Activated CD4-positive, alpha-beta T cell treated with anti-CD3 and anti-CD28 coated beads for 1 hour (primary cell): ENCODE measurements at regions not wholly inside any gene's neighbourhood (a gene's known extent, or its start where the extent isn't known, plus 50 kb on each side); places are given as distances from the start of the nearest gene placed in this dataset.
"Not testable (repeated sequence)": the region's sequence is repeated elsewhere in the genome, so short reads cannot be mapped to it uniquely, and the experiment has no call there.

Experiments
- DNase-seq: peaks from one replicate; pipeline ENCODE4 v3.0.0-alpha.2; 2020

- DNase-seq = no peak
Observed at GRCh38 chr15:24848050-24848449, 106.7 kb upstream of the SNRPN start.

- DNase-seq = no peak
Observed at GRCh38 chr15:24856397-24857390, 98.1 kb upstream of the SNRPN start.

- no peak for DNase-seq
Observed at GRCh38 chr15:24857763-24858162, 97.0 kb upstream of the SNRPN start.

DNA sequence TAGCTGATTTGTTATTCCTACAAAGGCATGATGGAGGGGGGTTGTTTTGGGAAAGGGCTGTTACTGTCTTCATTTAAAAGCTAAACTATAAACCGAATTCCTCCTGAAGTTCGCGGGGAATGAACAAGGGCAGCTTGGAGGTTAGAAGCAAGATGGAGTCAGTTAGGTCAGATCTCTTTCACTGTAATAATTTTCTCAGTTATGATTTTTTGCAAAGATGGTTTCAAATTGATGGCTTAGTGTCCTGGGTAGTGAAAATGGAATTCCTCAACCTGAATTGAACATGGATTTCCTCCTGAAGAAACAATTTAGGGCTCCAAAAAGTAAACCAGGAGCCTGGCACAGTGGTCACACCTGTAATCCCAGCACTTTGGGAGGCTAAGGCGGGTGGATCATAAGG is 96.6 kb upstream of the SNRPN start:
- not testable (repeated sequence) for DNase-seq

- no peak for DNase-seq
Observed at GRCh38 chr15:24858737-24859601, 95.8 kb upstream of the SNRPN start.

GRCh38 chr15:24861014-24861690 is 93.6 kb upstream of the SNRPN start:
- no peak for DNase-seq

DNA sequence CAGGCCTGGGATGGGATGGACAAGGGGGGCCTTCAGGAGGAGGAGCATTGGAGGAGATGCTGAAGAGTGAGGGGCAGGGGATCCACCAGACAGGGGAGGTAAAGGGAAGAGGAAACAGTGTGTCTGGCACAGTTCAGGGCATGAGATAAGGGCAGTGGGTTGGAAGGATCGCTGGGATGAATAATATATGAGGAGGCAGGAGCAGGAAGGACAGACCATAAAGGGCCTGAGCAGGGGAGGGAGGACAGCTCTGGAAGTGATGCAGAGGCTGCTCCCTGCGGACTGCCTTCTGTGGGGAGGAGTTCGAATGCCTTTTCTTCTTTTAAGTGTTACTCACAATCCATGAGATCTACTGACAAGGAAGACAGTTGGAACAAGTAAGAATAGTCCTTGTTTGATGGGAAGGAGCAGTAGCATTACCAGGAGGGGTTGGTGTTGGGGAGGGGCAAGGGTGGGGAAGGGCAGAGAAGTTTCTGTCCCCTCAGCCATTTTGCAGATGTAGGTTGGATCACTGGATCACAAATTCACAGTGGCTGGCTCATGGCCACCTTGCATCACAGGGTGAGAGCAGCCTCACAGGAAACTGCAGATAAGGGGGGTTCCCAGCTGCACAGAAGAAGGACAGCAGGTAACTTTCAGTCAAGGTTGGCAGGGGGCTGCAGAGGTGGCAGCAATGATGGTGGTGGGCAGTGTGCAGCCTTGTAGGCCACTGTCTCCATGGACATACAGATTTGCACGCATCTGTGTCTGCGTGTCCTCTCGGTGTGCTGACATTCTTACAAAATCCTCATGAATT is 91.9 kb upstream of the SNRPN start:
- DNase-seq = no peak

DNA sequence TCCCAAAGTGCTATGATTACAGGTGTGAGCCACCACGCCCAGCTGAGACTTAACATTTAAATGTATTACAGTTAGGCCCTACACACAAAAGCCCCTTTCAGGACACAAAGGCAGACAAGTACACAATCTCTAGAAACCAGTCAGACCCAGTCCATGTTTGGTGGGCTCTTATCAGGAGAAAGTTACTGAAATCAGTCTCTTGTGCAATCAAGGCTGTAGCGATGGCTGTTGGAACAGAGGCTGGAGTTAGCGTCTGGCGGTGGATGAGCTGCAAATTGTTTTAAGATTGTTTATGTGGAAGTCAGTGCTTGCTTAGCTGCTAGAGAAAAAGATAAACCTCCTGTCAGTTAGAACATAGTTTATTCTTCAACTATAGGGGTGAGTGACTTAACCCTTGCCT is 89.5 kb upstream of the SNRPN start:
- DNase-seq = no peak

- no peak for DNase-seq
Observed at GRCh38 chr15:24877174-24877573, 77.6 kb upstream of the SNRPN start.

GRCh38 chr15:24878153-24878552 is 76.6 kb upstream of the SNRPN start:
- no peak for DNase-seq

DNA sequence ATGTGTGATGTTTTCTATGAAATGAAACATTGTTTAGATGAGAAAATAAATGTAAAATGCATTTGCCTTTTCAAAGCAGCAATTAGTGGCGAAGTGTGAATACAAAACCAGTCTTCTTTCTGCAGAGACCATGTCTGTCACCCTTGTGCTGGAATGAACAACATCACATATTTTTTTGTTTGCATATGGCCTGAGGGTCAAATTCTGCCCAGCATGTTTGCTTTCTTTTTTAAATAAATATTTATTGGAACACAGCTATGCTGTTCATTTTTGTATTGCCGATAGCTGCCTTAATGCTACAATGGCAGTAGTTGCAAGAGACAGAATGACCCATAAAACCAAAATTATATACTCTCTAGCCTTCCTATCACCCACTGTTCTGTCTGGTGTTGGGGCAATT is 75.3 kb upstream of the SNRPN start:
- no peak for DNase-seq

GRCh38 chr15:24880663-24881062 is 74.1 kb upstream of the SNRPN start:
- no peak for DNase-seq

GRCh38 chr15:24886538-24886937 is 68.2 kb upstream of the SNRPN start:
- no peak for DNase-seq

GRCh38 chr15:24898715-24899272 is 56.0 kb upstream of the SNRPN start:
- DNase-seq = no peak

- DNase-seq = no peak
Observed at GRCh38 chr15:24899367-24899766, 55.4 kb upstream of the SNRPN start.

- DNase-seq = no peak
Observed at GRCh38 chr15:24899795-24900194, 55.0 kb upstream of the SNRPN start.

GRCh38 chr15:24901409-24901808 is 53.4 kb upstream of the SNRPN start:
- no peak for DNase-seq
